Spleen (tissue), 11 donors: ENCODE measurements at regions not wholly inside any gene's neighbourhood (a gene's known extent, or its start where the extent isn't known, plus 50 kb on each side); places are given as distances from the start of the nearest gene placed in this dataset.

Experiments
- DNase-seq: peaks from one replicate; pipeline ENCODE4 v3.0.0-alpha.2; 2020
- H3K27ac ChIP-seq, 8 donors: fragments of 200-600 bp; sonication (generic) in 7 of 8; 1 replicate in 4 of 8; 2 replicates in 4 of 8; pipeline versions ENCODE4 v1.5.0 to v1.8.0; 2016 to 2021; ENCODE audit warnings: inconsistent platforms in 4 of 8, mild to moderate bottlenecking in 4 of 8, moderate library complexity in 1 of 8
- H3K27me3 ChIP-seq, 7 donors: fragments of 200-600 bp; sonication (generic) in 6 of 7; replicated peaks in 1 of 7; 1 replicate in 4 of 7; 2 replicates in 3 of 7; pipeline versions ENCODE4 v1.5.0 to v1.8.0; 2016 to 2021; ENCODE audit warnings: inconsistent platforms in 3 of 7, mild to moderate bottlenecking in 1 of 7
- H3K36me3 ChIP-seq, 6 donors: fragments of 200-600 bp; sonication (generic) in 5 of 6; 1 replicate in 4 of 6; 2 replicates in 2 of 6; pipeline versions ENCODE4 v1.5.0 to v1.8.0; 2016 to 2021; ENCODE audit warnings: inconsistent platforms in 2 of 6
- H3K4me1 ChIP-seq, 6 donors: fragments of 200-600 bp; sonication (generic) in 5 of 6; 1 replicate in 3 of 6; 2 replicates in 3 of 6; pipeline versions ENCODE4 v1.5.0 to v1.8.0; 2016 to 2021; ENCODE audit warnings: inconsistent platforms in 3 of 6
- H3K4me3 ChIP-seq, 8 donors: fragments of 200-600 bp; sonication (generic) in 7 of 8; 1 replicate in 4 of 8; 2 replicates in 4 of 8; pipeline versions ENCODE4 v1.5.0 to v1.8.0; 2016 to 2021; ENCODE audit warnings: inconsistent platforms in 4 of 8, mild to moderate bottlenecking in 4 of 8, moderate library complexity in 2 of 8
- H3K9me3 ChIP-seq, 8 donors: fragments of 200-600 bp; sonication (generic) in 7 of 8; 1 replicate in 4 of 8; 2 replicates in 4 of 8; pipeline versions ENCODE4 v1.5.0 to v1.8.0; 2016 to 2021; ENCODE audit warnings: inconsistent platforms in 4 of 8
- CTCF ChIP-seq, 11 experiments: fragments of 200-600 bp in 7 of 11; fragments of 450-650 bp in 4 of 11; sonication (generic) in 4 of 11; IDR thresholded peaks in 8 of 11; conservative IDR thresholded peaks in 3 of 11; 1 replicate in 7 of 11; 2 replicates in 4 of 11; pipeline versions ENCODE4 v1.4.0 to v1.8.0; 2016 to 2021; ENCODE audit warnings: antibody characterized with exemption in 11 of 11, inconsistent platforms in 4 of 11, mild to moderate bottlenecking in 1 of 11
- POLR2A ChIP-seq, 3 donors: fragments of 450-650 bp; IDR thresholded peaks; one replicate each; pipeline ENCODE4 v1.5.1; 2017; ENCODE audit warnings: antibody characterized with exemption in 3 of 3, mild to moderate bottlenecking in 1 of 3
- POLR2AphosphoS5 ChIP-seq, 3 donors: sonication (generic); formaldehyde crosslinking; IDR thresholded peaks; one replicate each; pipeline ENCODE4 v1.5.1; 2017; ENCODE audit warnings: antibody characterized with exemption in 3 of 3
- WGBS, 5 donors: extraction: QIAGEN DNeasy Blood & Tissue Kit in 3 of 5; methylation state at CpG; one replicate each; pipeline versions ENCODE4 v1.1.5 to v1.1.7; 2013 to 2018; 5-methylcytosine and 5-hydroxymethylcytosine counted together
- intact Hi-C: fragments of 100-400 bp; cut with DNase I; formaldehyde crosslinking; loops from one replicate; pipeline ENCODE4 v1.15.0; 2023; ENCODE audit warnings: low total_unique reads
- donor health status: healthy with polysubstance abuse.
- donor health status: DM: no; HTN: no; CAD: no; lungs with moderate emphysema.
- donor health status: DM: no; HTN: no; CAD: no.
- donor health status: Bipolar disorder and iron deficiency.
- donor health status: healthy.
- donor health status: DM: no; HTN: no; CAD: no.
- donor health status: DM: yes; HTN: yes; CAD: no.

GRCh38 chr10:36247478-36247877, 605.4 kb upstream of the FZD8 start:
- Histone ChIP-seq H3K27ac (no peak overlapping the region), H3K9me3 (peaks cover 0 to 11% (median under 1%) of the 10 kb centered on the region in 8 donors), H3K4me3 (no peak overlapping the region), H3K4me1 (no peaks in the 10 kb centered on the region), H3K36me3 (no peaks in the 10 kb centered on the region), H3K27me3 (no peaks in the 10 kb centered on the region)
- no peak for TF ChIP-seq CTCF (IDR thresholded peaks at IDR 0.05 in 8 of 11, conservative IDR thresholded peaks at IDR 0.05 in 3 of 11)
- no peak for TF ChIP-seq POLR2A (IDR thresholded peaks at IDR 0.05)
- no peak for TF ChIP-seq POLR2AphosphoS5 (IDR thresholded peaks at IDR 0.05)
- DNase-seq: no peak
- WGBS, 5 donors: 62 to 74% (median 66%) methylated on average over 2 of the region's 2 CpGs
- intact Hi-C loops: no loop called here

- Histone ChIP-seq H3K4me1 (no peaks in the 10 kb centered on the region), H3K9me3 (peaks cover 0 to 31% (median 13%) of the 10 kb centered on the region in 8 donors), H3K27me3 (no peaks in the 10 kb centered on the region), H3K36me3 (no peaks in the 10 kb centered on the region), H3K27ac (no peak overlapping the region), H3K4me3 (no peak overlapping the region)
- intact Hi-C loops: no loop called here
- DNase-seq: no peak
- WGBS, 5 donors: 64 to 85% (median 75%) methylated on average over 2 of the region's 2 CpGs
- no peak for TF ChIP-seq POLR2AphosphoS5 (IDR thresholded peaks at IDR 0.05)
These were observed 594.8 kb upstream of the FZD8 start for GRCh38 chr10:36236931-36237330.

- Histone ChIP-seq H3K9me3 (peaks cover 0 to 27% (median 13%) of the 10 kb centered on the region in 8 donors), H3K36me3 (no peaks in the 10 kb centered on the region), H3K27ac (no peak overlapping the region), H3K4me3 (no peak overlapping the region), H3K4me1 (no peaks in the 10 kb centered on the region), H3K27me3 (no peaks in the 10 kb centered on the region)
- TF ChIP-seq CTCF (IDR thresholded peaks at IDR 0.05 in 8 of 11, conservative IDR thresholded peaks at IDR 0.05 in 3 of 11) (no peak), POLR2A (IDR thresholded peaks at IDR 0.05) (no peak), POLR2AphosphoS5 (IDR thresholded peaks at IDR 0.05) (no peak)
- no peak for DNase-seq
- intact Hi-C loops: no loop called here
- WGBS, 5 donors: 65 to 88% (median 76%) methylated on average over 1 of the region's 1 CpG
These were observed 594.2 kb upstream of the FZD8 start for GRCh38 chr10:36236341-36236740.

GRCh38 chr10:36232935-36233334, 590.8 kb upstream of the FZD8 start:
- 67 to 81% (median 79%) methylated on average over 3 of the region's 3 CpGs for WGBS, 5 donors
- no peaks in the 10 kb centered on the region for H3K27me3 ChIP-seq
- H3K4me3 ChIP-seq: no peak overlapping the region
- peaks cover 0 to 10% (median 0%) of the 10 kb centered on the region in 8 donors for H3K9me3 ChIP-seq
- intact Hi-C loops: no loop called here
- no peak overlapping the region for H3K27ac ChIP-seq
- no peaks in the 10 kb centered on the region for H3K36me3 ChIP-seq
- DNase-seq: no peak
- H3K4me1 ChIP-seq: no peaks in the 10 kb centered on the region
- TF ChIP-seq POLR2A (IDR thresholded peaks at IDR 0.05) (no peak), CTCF (IDR thresholded peaks at IDR 0.05 in 8 of 11, conservative IDR thresholded peaks at IDR 0.05 in 3 of 11) (no peak), POLR2AphosphoS5 (IDR thresholded peaks at IDR 0.05) (no peak)

GRCh38 chr10:36224431-36224985, 582.4 kb upstream of the FZD8 start:
- Histone ChIP-seq H3K27ac (no peak overlapping the region), H3K4me1 (no peaks in the 10 kb centered on the region), H3K36me3 (no peaks in the 10 kb centered on the region), H3K9me3 (peaks cover 0 to 5% (median 0%) of the 10 kb centered on the region in 8 donors), H3K27me3 (no peaks in the 10 kb centered on the region), H3K4me3 (no peak overlapping the region)
- DNase-seq: no peak
- intact Hi-C loops: no loop called here
- 70 to 92% (median 86%) methylated on average over 4 of the region's 4 CpGs for WGBS, 5 donors
- TF ChIP-seq POLR2AphosphoS5 (IDR thresholded peaks at IDR 0.05): no peak
- no peak for TF ChIP-seq POLR2A (IDR thresholded peaks at IDR 0.05)
- TF ChIP-seq CTCF (IDR thresholded peaks at IDR 0.05 in 8 of 11, conservative IDR thresholded peaks at IDR 0.05 in 3 of 11): no peak
